GM19455 (cell line): ENCODE measurements at regions not wholly inside any gene's neighbourhood (a gene's known extent, or its start where the extent isn't known, plus 50 kb on each side); places are given as distances from the start of the nearest gene placed in this dataset.
"Not testable (repeated sequence)": the region's sequence is repeated elsewhere in the genome, so short reads cannot be mapped to it uniquely, and the experiment has no call there.

Experiments used
- ATAC-seq: cut with Tn5 transposase; IDR thresholded peaks from one replicate; pipeline ENCODE4 v1.9.1; 2021; ENCODE audit not compliant: unreplicated experiment

DNA sequence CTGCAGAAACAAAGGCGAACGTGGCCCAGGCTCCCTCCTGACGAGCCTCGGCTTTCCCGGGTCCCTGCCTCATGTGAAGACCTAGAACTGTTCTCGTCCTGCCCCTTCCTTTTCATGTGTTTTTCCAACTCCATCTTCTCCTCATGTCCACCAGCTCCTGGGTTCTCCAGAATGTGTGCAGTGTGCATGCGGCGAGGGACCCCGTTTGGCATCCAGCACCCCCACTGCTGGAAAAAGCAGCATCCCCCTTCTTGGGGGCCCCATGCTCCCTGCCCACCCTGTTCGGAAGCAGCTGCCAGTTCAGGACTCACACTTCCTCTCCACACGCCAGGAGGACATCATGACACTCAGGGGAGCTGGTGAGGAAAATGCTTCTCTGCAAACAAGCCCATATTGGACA, 313.5 kb downstream of the BRD1 start:
- ATAC-seq: no peak

GRCh38 chr22:49513358-49513851, 314.3 kb downstream of the BRD1 start:
- ATAC-seq: no peak

GRCh38 chr22:49512487-49513165, 315.0 kb downstream of the BRD1 start:
- ATAC-seq: no peak

- ATAC-seq: not testable (repeated sequence)
Measured at GRCh38 chr22:49511393-49512189, 316.1 kb downstream of the BRD1 start.

DNA sequence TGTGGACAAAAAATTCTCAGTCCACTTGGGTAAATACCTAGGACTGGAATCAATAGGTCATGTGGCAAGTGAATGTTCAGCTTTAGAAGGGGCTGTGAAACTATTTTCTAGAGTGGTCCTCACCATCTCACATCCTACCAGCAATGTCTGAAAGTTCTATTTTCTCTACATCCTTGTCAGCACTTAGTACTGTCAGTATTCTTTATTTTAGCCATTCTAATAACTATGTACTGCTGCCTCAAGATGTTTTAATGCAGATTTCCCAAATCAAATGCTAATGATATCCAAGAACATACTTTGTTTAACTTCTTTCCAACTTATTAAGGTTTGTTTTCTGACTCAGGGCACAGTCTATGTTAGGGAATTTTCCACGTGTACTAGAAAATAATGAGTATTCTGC, 317.0 kb downstream of the BRD1 start:
- no peak for ATAC-seq

DNA sequence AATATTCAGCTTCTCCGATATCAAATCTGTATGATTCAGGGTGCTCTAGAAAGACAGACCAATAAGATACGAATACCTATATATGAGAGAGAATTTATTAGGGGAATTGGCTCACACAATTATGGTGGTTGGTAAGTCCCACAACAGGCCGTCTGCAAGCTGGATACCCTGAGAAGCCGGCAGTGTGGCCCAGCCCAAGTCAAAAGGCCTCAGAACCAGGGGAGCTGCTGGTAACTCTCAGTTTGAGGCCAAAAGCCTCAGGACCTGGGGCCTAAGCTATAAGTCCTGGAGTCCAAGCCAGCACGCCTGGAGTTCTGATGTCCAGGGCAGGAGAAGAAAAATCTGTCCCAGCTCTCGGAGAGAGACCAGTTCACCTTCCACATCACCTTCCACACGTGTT, 318.7 kb downstream of the BRD1 start:
- ATAC-seq: no peak

GRCh38 chr22:49508561-49508960, 319.1 kb downstream of the BRD1 start:
- ATAC-seq: no peak

- no peak for ATAC-seq
Measured at GRCh38 chr22:49507607-49508292, 319.9 kb downstream of the BRD1 start.

DNA sequence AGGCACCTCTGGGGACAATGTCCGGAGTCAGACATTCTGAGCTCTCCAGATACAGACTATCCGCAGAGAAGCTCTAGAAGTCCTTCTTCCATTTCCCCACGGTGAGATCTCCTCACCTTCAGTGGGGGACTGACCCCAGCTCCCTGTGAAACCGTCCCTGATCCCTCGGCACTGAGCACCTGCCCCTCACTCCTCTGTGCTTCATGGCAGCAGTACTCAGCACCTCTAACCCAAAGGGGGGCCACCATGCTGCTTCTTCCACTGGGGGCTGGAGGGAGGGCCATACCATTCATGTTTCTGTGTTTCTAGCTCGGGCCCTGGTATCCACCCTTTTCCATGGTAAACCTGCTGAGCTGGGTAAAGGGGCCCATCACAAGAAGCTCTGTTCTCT, 321.7 kb downstream of the BRD1 start:
- ATAC-seq: no peak

DNA sequence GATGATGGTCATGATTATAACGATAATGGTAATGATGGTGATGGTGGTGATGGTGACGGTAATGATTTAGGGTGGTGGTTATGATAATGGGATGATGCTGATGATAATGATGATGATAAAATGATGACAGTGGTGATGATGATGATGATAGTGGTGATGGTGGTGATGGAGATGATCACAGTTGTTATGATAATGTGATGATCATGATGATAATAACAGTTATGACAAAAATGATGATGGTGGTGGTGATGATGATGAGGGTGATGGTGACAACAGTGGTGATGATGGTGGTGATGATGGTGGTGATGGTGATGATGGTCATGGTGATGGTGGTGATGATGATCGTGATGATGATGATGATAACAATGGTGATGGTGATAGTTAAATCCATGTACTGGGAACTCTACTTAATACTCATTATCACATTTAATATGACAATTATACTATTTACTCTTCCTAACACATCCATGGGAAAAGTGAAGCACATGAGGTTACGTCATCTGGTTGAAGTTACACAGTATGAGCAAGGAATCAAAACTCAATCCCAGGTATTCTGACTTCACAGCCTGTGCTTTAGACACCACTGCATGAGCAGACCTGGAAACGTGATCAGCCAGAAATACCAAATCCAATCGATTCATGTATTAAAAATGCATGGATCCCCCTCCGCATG, 322.2 kb downstream of the BRD1 start:
- ATAC-seq: no peak

DNA sequence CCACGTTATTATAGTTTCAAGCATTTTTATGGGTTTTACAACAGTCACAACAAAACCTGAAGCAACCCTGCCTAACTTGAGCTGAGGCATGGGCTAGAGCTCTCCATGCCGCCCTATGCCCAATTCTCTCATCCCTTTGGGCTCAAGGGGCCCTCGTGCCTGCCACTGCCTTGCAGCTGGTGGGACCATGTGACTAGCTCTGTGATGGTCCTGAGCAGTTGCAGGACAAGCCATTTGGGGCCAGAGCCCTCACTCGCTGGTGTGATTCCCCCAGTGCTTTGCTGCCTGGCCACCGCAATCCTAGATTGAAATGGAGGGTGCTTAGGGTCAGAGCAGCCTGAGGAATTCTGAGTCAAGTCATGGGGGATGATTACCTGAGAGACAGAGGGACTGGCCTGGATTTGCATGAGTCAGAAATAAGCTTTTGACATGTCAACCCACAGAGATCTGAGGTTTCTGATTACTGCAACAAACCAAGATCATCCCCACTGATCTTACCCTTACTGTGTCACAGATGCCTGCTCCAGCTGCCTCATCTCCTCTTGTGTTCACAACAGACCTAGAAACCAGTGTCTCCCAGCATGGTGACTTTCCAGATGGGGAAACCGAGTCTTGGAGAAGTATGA, 323.7 kb downstream of the BRD1 start:
- no peak for ATAC-seq

DNA sequence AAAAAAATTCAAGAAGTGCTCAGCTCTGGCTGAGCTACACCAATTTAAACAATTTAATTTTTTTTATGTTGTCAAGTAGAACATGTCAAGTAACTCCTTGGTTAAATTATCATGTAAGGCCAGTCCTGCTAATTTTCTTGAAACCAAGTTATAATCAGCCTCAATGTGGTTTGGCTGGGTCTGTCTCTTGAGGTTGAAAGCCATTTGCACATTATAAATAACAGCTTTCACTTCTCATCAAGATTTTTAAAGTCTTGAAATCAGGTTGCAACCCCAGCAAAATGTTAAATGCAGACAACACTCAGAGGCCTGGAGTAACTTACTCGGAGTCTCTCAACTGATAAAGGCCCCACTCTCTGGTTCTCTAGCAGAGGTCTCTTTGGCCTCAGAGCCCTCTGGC, 324.4 kb downstream of the BRD1 start:
- ATAC-seq: no peak

GRCh38 chr22:49502126-49502826, 325.4 kb downstream of the BRD1 start:
- ATAC-seq: no peak

DNA sequence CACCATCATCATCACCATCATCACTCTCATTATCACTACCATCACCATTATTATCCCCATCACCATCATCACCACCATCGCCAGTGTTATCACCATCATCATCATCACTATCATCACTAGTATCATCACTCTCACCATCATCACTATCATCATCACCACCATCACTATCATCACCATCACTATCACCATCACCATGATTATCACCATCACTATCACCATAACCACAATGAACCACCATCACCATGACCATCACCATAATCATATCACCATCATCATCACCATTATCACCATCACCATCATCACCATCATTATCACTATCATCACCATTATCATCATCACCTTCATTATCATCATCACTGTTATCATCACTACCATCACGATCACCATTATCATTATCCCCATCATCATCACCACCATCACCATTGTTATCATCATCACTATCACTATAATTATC, 326.7 kb downstream of the BRD1 start:
- no peak for ATAC-seq

GRCh38 chr22:49500076-49500460, 327.6 kb downstream of the BRD1 start:
- ATAC-seq: no peak

DNA sequence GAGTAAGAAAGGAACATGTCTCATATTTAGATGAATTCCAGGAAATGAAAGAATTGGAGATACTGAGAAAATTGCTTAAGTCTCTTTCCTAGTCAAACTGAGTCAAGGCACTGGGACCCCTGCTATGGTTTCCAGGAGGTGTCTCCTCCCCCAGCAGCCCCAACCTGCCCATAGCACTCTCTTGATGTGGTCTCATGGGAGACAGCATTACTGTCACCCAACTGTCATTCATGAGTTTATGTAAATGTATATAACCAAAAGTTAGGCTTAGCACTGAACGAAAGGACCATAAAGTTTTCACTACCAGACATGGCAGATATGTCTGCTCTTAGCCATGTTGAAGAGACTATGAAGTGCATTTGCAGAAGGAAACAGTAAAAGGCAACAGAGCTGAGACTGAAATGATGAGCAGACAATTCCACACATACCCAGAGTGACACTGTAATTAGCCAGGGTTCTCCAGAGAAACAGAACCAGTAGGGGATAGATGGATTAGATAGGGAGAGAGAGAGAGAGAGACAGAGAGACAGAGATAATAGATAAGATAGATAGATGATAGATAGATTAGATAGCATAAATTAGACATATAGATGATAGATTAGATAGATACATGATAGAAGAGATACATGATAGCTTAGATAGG, 328.1 kb downstream of the BRD1 start:
- ATAC-seq: no peak

GRCh38 chr22:49497266-49497665, 330.4 kb downstream of the BRD1 start:
- no peak for ATAC-seq

DNA sequence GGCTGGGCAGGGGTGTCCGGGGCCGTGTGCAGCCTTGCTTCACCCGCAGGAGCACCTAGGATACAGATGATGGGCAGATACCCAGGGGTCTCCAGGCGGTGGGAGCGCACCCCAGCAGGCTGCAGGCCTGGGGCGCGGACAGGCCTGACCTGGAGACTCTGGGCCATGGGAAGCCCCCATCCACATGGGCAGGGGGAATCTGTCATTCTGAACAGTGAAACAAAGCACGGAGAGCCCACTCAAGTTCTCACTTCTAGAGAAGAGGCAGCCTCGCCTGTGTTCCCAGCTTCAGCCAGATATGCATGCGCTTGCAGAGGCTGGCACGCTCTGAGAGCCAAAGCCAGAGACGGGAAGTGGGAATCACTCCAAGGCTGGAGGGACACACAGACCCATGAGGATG, 333.1 kb downstream of the BRD1 start:
- no peak for ATAC-seq

DNA sequence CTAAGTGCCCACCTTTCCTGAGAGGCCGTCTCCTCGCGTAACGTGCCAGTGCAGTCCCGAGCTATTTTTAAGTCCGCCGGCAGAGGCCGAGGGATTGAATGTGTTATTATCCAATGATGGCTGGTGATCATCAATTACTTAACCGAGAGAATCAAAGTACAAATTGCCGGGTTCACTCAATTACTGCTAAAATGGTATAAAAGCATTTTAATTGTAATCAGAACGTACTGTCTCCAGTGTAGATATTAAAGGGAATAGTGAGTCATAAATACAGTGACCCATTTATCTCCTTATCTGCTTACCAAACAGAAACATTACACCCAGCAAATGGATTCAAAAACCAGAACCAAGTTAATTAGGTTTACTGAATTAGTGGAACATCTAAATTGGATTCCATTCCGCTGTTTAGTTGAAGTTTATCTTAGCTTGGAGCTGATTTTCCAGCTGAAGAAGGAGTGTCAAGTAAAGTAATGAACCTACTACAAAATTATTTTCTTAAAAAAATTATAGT, 334.9 kb downstream of the BRD1 start:
- ATAC-seq: no peak
